Fibroblast of pulmonary artery (primary cell): ENCODE measurements at regions not wholly inside any gene's neighbourhood (a gene's known extent, or its start where the extent isn't known, plus 50 kb on each side); places are given as distances from the start of the nearest gene placed in this dataset.
"Not testable (repeated sequence)": the region's sequence is repeated elsewhere in the genome, so short reads cannot be mapped to it uniquely, and the experiment has no call there.

Source experiments
- DNase-seq: peaks from one replicate; pipeline ENCODE4 v3.0.0-alpha.2; 2010; ENCODE audit warnings: low read depth
- H3K4me3 ChIP-seq: replicated peaks from 2 replicates; pipeline ENCODE4 v1.5.1; 2011; ENCODE audit warnings: low read depth, mild to moderate bottlenecking, control low read depth, low read length, moderate library complexity
- CTCF ChIP-seq: IDR thresholded peaks from 2 replicates; pipeline ENCODE4 v1.5.1; 2011; ENCODE audit warnings: mild to moderate bottlenecking, control low read depth, low read length, inconsistent platforms; ENCODE audit errors: missing control alignments

DNA sequence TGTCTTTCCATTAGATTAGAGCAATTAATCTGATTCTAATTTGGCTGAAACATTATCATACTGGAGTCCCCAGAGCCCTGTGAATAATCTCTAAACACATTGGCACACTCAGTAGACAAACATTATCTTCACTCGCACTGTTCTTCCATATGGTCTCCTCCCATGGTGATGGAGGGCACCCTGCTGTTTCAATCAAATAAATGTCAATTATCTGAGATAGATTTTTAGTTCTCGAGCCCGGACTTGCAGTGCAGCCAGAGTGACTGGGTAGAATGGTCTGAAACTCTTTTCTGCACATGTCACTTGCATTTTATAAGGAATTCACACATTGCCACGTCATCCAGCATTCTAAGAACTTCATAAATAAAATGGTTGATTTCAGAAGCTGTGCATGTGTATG, 90.6 kb upstream of the MAP3K7 start:
- no peak for TF ChIP-seq CTCF
- no peak for DNase-seq

DNA sequence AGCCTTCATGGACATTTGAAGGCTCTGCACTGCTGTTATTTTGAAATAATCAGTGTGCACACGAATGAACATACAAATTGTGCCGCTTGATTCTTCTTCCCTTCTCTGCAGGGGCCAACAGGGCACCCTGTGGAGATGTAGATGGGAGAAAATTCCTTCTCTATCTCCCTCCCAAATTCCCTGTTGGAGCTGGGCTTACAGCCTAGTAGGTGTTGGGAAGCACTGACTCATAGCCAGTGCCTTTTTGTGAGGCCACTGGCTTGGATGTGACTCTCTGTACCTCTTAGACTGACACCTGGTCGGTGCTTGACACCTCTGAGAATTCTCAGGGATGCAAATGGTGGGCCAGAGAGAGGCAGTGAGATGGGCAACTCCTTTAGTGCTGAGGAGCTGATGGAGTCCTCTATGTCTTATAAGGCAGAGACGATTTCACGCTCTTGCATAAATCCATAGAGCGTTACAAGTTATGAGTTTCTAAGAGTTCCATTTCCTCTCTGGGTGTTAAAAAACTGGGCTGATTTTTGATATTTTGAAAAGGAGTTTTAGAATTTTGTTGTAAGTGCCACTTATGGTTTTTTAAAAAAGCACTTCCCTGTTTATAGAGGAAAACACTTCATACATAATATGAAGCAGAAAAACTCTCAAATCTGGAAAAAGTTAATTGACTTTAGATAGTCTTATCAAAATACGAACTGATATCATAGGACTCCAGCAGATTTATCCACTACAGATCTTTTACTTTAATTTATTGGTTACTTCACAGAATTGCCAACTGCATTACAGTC, 89.8 kb upstream of the MAP3K7 start:
- TF ChIP-seq CTCF: no peak
- H3K4me3 ChIP-seq: no peak overlapping the region
- no peak for DNase-seq

More for the DNA sequence above, 90.6 kb upstream of the MAP3K7 start:
- no peak overlapping the region for H3K4me3 ChIP-seq

GRCh38 chr6:90675107-90675506, 88.2 kb upstream of the MAP3K7 start:
- DNase-seq, H3K4me3 ChIP-seq: not testable (repeated sequence)

- not testable (repeated sequence) for H3K4me3 ChIP-seq
These were observed 87.2 kb upstream of the MAP3K7 start for GRCh38 chr6:90674077-90674476.

DNA sequence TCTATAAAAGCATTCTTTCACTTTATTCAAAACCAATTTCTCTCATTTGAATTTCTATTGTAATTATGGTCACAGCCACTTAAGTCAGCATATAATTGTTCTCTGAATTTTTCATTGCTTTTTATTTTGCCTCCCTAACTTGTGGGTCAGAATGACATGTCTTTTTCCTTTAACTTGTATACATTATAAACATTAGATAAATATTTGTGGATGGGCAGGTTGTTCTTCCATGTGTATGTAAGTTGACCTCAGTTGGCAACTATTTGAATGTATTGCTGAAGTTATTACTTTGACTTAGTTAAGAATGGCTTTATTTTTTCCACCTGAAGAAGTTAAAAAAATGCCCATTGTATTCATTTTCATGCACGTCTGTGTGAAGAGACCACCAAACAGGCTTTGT, 83.0 kb upstream of the MAP3K7 start:
- no peak overlapping the region for H3K4me3 ChIP-seq
- TF ChIP-seq CTCF: no peak
- no peak for DNase-seq

More at GRCh38 chr6:90674077-90674476, 87.2 kb upstream of the MAP3K7 start:
- not testable (repeated sequence) for DNase-seq

DNA sequence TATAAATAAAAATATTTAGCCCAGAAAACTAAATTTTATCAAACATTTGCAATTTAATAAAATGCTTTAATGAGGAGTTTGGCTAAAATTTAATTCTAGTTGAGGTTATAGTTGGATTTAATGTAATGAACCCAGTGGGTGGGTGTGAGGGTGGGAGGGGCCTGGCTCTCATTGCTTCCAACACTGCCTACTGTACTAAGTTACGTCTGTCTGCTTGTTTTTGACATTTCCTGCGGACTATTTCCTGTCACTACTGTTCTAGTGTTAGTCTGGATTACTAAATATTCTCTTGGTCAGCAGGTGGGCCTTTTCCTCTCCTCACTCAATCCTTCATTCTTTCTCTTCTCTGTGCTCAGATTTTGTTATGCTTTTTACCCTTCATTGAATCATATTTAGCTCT, 82.5 kb upstream of the MAP3K7 start:
- H3K4me3 ChIP-seq: no peak overlapping the region
- DNase-seq: no peak
- no peak for TF ChIP-seq CTCF

DNA sequence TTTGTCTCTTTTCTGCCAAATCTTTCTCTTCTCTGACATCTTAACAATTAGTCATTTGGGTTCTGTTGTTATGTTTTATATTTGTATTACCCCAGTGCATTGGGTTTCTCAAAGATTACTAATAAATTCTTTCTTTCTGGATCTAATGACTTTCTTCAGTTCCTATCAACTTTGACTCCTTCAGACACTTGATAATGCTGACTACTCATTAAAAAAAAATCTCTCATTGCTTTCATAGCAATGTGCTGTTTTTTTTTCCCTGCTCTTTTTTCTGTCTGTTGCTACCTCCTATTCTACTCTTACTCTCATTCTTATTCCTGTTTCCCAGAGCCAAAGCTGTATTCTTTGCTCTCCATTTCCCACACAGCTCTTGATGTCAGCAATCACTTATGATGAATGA, 81.3 kb upstream of the MAP3K7 start:
- DNase-seq: no peak
- H3K4me3 ChIP-seq: no peak overlapping the region
- TF ChIP-seq CTCF: no peak

DNA sequence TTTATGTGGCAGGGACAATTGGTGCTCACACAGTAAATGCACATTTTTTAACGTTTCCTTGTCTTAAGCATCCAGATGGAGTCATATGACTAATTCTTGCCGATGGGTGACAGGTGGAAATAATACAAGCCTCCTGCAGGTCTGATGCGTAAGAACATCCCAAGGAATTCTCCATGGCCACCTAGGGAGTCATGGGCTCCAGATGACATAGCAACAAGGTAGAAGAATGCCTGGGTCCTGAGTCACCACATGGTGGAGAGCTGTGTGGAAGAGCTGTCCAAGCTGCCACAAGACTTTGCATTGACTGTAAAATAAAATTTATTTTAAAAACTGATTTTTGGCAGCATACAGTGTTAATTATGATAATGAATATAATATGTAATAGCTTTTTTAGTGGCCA, 77.0 kb upstream of the MAP3K7 start:
- H3K4me3 ChIP-seq: no peak overlapping the region
- DNase-seq: no peak
- TF ChIP-seq CTCF: no peak
